C4-2B (cell line): ENCODE measurements at regions not wholly inside any gene's neighbourhood (a gene's known extent, or its start where the extent isn't known, plus 50 kb on each side); places are given as distances from the start of the nearest gene placed in this dataset.

Source experiments
- H3K27ac ChIP-seq: fragments of 450-650 bp; 2 replicates; pipeline ENCODE4 v1.5.1; 2017
- CTCF ChIP-seq: fragments of 450-650 bp; conservative IDR thresholded peaks from 2 replicates; pipeline ENCODE4 v1.5.1; 2017; ENCODE audit warnings: mild to moderate bottlenecking
- ZFX ChIP-seq: fragments of 450-650 bp; IDR thresholded peaks from 2 replicates; pipeline ENCODE4 v1.6.1; 2017

- H3K27ac ChIP-seq: no peak overlapping the region
- no peak for TF ChIP-seq ZFX
- no peak for TF ChIP-seq CTCF
Observed at GRCh38 chr13:73399347-73400216, 340.8 kb downstream of the KLF5 start.

- TF ChIP-seq CTCF (no peak), ZFX (no peak)
- H3K27ac ChIP-seq: no peak overlapping the region
Observed at GRCh38 chr13:73397496-73398305, 338.9 kb downstream of the KLF5 start.

- H3K27ac ChIP-seq: no peak overlapping the region
- TF ChIP-seq ZFX: no peak
- TF ChIP-seq CTCF: no peak
Observed at GRCh38 chr13:73394066-73394465, 335.3 kb downstream of the KLF5 start.

- TF ChIP-seq ZFX (no peak), CTCF (no peak)
- no peak overlapping the region for H3K27ac ChIP-seq
Observed at GRCh38 chr13:73390100-73390499, 331.3 kb downstream of the KLF5 start.

GRCh38 chr13:73388586-73388985 lies 329.8 kb downstream of the KLF5 start:
- TF ChIP-seq ZFX: no peak
- TF ChIP-seq CTCF: no peak

GRCh38 chr13:73387318-73387717 lies 328.5 kb downstream of the KLF5 start:
- no peak overlapping the region for H3K27ac ChIP-seq
- no peak for TF ChIP-seq CTCF
- TF ChIP-seq ZFX: no peak

More at GRCh38 chr13:73388586-73388985, 329.8 kb downstream of the KLF5 start:
- no peak overlapping the region for H3K27ac ChIP-seq

- H3K27ac ChIP-seq: no peak overlapping the region
Observed at GRCh38 chr13:73385848-73386247, 327.0 kb downstream of the KLF5 start.

More at GRCh38 chr13:73385848-73386247, 327.0 kb downstream of the KLF5 start:
- TF ChIP-seq CTCF (no peak), ZFX (no peak)
